NCI-H2171 (cell line): ENCODE measurements at regions not wholly inside any gene's neighbourhood (a gene's known extent, or its start where the extent isn't known, plus 50 kb on each side); places are given as distances from the start of the nearest gene placed in this dataset.

Experiments
- DNase-seq: peaks from one replicate; lab custom pipeline; 2025; lab: John Stamatoyannopoulos, UW

GRCh38 chr3:105296182-105296822 is 70.4 kb upstream of the ALCAM start:
- peak; percentile 64 for DNase-seq

DNA sequence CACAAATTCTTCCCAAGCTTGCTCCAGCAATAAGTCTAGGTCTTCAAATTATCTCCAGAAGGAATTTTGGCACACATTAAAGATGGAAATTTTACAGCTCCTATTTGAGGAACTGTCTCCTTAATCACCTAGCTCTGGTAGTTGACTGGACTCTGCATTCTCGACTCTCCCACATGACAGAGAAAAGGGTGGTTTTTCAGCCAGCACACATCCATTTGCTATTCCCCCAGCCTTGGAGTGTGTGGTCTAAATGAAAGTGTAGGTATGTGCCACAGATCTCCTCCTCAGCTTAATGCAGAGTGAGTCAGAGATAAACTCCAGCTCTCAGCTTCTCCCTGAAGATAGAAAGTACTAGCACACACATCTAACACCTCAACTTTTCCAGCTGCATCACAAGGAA is 62.2 kb upstream of the ALCAM start:
- no peak for DNase-seq

GRCh38 chr3:105315144-105315543 is 51.6 kb upstream of the ALCAM start:
- no peak for DNase-seq

GRCh38 chr3:105315815-105316214 is 50.9 kb upstream of the ALCAM start:
- DNase-seq, result no peak

DNA sequence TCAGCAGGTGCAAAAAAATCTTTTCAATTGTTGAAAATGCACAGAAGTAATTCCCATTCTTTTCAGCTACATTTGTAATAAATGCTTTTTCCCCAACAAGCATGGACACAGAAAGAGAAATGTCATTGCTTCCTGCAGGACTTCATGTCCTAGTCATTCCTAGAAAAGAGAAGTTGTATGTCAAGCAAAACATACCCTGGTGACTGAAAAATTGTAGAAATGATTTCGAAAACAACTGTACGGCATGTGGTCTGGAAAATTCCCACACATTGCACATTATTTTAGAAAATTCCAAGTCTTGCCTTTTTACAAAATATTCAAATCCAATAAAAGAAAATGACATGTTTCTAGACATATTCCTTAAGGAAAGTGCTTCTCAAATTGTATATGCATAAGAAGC is 50.4 kb upstream of the ALCAM start:
- no peak for DNase-seq
